ENCODE measurements at regions not wholly inside any gene's neighbourhood (a gene's known extent, or its start where the extent isn't known, plus 50 kb on each side); places are given as distances from the start of the nearest gene placed in this dataset.

GRCh38 chr14:96702831-96703230 is 94.4 kb upstream of the VRK1 start:
- TF ChIP-seq CTCF (conservative IDR thresholded peaks at IDR 0.05 in 1 of 2, IDR thresholded peaks at IDR 0.05 in 1 of 2; ENCODE audit: low read depth in 1 of 2, low read length in 2 of 2) (no peak), EZH2 (IDR thresholded peaks at IDR 0.05; ENCODE audit: low read length, missing control alignments) (no peak)

Measured in fibroblast of lung (primary cell).